ENCODE measurements at regions not wholly inside any gene's neighbourhood (a gene's known extent, or its start where the extent isn't known, plus 50 kb on each side); places are given as distances from the start of the nearest gene placed in this dataset.

- no peak for TF ChIP-seq EZH2phosphoT487 (IDR thresholded peaks at IDR 0.05; ENCODE audit: insufficient read depth, low read depth)
- no peak for TF ChIP-seq EZH2 (IDR thresholded peaks at IDR 0.05; ENCODE audit: insufficient read depth, poor library complexity, severe bottlenecking)
Observed at GRCh38 chr5:17077440-17078233, 139.8 kb upstream of the BASP1 start.

Measured in GM23248 (cell line).